ENCODE measurements at regions not wholly inside any gene's neighbourhood (a gene's known extent, or its start where the extent isn't known, plus 50 kb on each side); places are given as distances from the start of the nearest gene placed in this dataset.

DNA sequence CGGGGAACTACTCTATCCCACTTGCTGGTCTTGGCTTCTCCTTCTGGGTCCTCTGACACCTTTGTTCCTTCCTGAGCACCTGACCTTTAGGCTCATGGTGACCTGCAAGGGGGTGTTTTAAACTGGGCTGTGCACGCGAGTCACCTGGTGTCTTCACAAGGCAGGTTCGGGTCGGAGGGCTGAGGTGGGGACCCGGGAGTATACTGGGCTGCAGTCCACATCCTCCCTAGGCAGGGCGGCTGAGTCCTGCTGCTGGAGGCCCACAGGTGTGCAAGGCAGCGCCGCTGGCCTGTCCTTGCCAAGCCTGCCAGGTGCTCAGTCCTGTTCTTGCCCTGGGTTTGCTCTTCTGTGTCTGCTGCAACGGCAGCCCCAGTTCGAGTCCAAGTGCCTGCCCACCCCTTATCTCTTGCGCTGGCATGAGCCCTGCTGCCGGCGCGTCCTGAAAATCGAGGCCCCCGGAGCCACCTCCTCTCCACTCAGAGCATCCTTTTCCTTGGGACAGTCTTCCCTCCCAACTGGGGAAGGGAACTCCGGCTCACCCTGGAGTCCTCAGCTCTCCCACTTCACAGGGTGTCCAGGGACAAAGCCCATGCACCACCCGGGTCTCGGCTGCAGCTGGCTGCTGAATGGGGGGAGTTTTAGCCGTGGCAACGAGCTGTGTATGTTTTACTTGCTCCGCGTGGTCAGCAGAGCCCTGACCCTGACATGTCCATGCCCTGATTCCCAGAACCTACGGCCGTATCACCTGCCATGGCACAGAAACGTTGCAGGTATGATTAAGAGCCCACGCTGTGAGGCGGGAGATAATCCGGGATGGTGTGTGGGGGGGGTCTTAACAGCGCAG is 193.5 kb downstream of the TEX29 start:
- no peak for DNase-seq (ENCODE audit: low read depth in 4 of 4, low spot score in 3 of 4)

DNA sequence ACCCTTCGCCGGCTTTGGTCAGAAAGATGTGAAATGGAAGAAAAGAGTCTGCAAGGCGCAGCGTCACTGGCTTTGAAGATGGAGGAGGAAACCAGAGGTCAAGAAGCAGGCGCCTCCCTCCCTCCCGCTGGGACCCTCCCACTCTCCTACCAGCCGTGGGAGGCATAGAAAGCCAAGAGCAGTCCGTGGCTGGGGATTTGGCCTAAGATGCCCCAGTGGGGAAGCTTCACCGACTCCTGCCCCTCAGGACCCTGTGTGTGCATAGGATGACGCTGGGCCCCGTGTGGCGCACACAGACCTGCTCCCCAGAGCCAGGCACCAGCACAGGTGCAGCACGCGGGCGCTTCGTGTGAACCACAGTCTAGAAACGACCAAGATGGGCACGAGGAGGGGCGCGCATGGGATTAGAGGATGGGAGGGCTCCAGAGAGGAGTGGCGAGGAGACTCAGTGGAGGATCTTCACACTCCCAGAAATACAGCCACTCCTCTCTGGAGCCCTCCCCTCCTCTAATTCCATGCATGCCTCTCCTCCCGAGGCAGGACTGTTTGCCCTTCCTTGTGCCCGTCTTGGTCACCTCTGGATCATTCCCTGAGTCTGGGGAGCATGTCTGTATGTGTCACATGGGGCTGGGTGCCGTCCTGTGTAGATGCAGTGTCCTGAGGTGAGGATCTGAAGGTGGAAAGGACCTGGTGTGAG is 194.3 kb downstream of the TEX29 start:
- DNase-seq (ENCODE audit: low read depth in 4 of 4, low spot score in 3 of 4): no peak

- DNase-seq (ENCODE audit: low read depth in 4 of 4, low spot score in 3 of 4): no peak
Observed at GRCh38 chr13:111515307-111515617, 194.8 kb downstream of the TEX29 start.

GRCh38 chr13:111515635-111516034 is 195.2 kb downstream of the TEX29 start:
- DNase-seq (ENCODE audit: low read depth in 4 of 4, low spot score in 3 of 4): no peak

DNA sequence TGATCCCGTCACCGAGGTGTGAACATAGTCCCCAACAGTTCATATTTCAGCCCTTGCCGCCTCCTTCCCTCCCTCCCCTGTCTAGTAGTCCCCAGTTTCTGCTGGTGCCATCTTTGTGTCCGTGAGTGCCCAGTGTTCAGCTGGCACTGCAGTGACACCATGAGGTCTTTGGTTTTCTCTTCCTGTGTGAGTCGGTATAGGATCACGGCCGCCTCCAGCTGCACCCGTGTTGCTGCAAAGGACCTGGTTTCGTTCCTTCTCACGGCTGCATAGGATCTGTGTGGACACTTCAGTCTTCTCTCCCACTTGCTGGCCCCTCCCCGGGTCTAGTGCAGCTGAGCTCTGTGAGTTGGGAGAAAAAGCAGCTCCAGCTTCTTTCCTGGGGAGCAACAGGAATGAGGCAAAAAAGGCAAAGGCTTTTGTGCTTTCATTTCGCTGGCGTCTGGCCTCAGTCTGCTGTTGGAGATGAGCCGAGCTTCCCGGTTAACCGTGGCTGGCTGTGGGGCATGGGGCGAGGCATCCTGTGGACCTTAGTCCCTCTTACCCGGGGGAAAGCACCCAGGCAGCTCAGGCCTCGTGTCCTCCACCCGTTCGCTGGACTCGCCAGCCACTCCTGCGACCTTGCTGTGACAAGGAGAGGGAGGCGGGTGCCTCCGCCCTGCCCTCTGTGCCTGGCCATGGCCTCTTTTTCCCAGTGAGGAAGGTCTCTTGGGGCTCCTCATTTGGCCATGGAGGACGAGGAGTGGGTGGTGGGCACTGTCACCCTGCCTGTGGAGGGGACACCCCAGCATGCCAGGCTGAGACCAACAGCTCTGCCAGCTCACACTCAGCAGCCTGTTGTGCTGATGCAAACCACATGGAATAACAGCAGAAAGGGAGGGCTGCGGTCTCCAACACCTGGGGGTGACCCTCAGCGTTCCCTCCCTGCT is 196.5 kb downstream of the TEX29 start:
- DNase-seq (ENCODE audit: low read depth in 4 of 4, low spot score in 3 of 4): no peak

- no peak for DNase-seq (ENCODE audit: low read depth in 4 of 4, low spot score in 3 of 4)
Observed at GRCh38 chr13:111517641-111518010, 197.2 kb downstream of the TEX29 start.

GRCh38 chr13:111518161-111518792 is 197.8 kb downstream of the TEX29 start:
- DNase-seq (ENCODE audit: low read depth in 4 of 4, low spot score in 3 of 4): no peak

DNA sequence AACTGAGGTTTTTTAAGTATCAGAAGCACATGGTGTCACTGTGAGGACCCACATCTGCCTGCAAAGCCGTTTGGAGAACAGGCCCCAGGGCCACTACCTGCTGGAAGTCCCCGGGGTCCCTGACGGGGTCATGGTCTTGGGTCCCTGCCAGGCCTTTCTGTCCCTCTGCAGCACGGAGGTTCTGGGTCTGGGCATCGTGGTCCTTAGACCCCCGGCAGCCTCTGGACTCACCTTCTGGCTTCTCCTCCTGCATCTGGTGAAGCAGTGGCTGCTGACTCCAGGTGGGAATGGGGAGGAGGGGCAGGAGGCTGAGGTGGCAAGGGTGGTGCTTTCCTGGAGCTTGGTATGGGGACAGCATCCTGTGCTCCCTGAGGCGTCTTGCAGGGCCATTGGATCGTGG is 198.6 kb downstream of the TEX29 start:
- DNase-seq (ENCODE audit: low read depth in 4 of 4, low spot score in 3 of 4): no peak

DNA sequence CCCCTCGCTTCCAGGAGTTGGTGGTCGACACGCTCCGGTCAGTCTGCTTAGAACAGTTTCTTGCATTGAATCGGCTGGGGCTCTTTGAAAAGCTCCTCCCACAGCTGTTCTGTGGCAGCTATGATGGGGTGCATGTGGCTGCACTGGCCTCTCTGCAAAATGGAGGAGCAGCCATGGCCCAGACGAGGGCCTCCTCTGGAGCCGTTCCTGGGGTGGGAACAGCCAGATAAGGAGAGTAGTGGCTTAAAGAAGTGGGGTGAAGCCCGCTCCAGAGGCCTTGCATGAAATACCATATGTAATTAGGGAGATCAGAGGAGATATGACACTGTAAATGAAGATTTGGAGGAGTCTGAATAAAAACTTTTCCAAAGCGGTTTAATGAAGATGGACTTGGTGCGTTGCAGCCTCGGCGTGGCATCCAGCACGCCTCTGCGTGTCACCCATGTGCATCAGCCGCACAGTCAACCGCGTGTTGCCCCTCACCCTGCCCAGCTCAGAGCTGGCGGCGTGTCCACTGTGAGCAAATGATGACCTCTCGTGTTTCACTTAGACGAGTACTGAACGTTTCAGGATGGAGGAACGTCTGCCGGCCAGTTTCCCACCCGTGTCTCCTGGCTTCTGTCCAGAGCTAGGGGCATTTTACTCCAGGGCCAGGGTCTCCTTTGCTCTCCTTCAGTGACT is 199.2 kb downstream of the TEX29 start:
- no peak for DNase-seq (ENCODE audit: low read depth in 4 of 4, low spot score in 3 of 4)

GRCh38 chr13:111521030-111521429 is 200.6 kb downstream of the TEX29 start:
- DNase-seq (ENCODE audit: low read depth in 4 of 4, low spot score in 3 of 4): no peak

DNA sequence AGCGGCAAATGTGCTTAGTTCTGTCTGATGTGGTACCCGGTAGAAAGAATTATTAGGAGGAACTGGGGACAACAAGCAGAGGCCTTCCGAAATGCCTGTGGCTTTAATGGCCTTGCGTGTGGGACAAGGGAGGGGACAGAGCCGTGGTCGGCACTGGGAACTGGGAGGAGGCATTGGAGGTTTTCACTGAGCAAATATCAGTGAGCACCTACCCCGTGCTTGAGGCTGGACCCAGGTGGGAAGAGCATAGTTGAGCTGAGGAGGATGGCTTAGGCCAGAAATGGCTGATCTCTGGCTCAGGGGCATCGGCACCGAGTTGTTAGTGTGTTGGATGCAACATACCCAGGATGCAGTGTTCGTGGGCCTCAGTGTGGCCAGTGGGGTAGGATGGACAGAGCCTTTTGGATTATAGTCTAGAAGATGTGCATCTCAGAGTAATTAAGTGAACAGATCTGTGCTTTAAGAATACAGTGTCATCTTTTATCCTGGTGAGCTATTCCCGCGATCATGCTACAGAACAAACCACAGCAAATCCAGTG is 201.3 kb downstream of the TEX29 start:
- DNase-seq (ENCODE audit: low read depth in 4 of 4, low spot score in 3 of 4): no peak

- no peak for DNase-seq (ENCODE audit: low read depth in 4 of 4, low spot score in 3 of 4)
Observed at GRCh38 chr13:111525320-111526118, 205.1 kb downstream of the TEX29 start.

GRCh38 chr13:111526922-111527321 is 206.5 kb downstream of the TEX29 start:
- DNase-seq (ENCODE audit: low read depth in 4 of 4, low spot score in 3 of 4): no peak

DNA sequence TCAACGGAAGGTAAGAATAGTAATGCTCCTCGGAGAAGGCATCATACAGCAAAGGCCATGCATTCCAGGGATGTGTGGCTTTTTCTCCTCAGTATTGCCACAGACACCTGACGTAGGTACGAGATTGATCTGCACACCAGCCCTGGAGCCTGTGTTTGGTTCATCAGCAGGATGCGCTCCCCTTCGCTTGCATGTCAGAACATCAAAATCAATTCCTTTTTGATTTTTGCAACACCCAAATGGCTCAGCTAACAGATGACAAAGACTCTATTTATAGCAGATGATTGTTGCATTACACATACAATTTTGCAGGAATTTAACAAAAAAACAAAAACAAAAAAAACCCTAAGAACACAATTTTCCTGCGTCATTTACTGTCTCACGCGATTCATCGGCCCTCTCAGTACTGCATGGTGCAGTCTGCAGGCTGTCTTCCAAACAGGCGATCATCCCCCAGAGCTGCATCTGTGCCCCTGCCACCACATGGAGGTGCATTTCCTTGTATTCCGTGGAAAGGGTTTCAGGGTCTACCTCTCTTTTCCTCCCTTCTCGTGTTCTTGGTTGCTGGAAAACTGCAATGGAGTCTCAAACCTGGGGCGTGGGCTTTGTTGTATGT is 207.3 kb downstream of the TEX29 start:
- no peak for DNase-seq (ENCODE audit: low read depth in 4 of 4, low spot score in 3 of 4)

- no peak for DNase-seq (ENCODE audit: low read depth in 4 of 4, low spot score in 3 of 4)
Observed at GRCh38 chr13:111528513-111528912, 208.1 kb downstream of the TEX29 start.

DNA sequence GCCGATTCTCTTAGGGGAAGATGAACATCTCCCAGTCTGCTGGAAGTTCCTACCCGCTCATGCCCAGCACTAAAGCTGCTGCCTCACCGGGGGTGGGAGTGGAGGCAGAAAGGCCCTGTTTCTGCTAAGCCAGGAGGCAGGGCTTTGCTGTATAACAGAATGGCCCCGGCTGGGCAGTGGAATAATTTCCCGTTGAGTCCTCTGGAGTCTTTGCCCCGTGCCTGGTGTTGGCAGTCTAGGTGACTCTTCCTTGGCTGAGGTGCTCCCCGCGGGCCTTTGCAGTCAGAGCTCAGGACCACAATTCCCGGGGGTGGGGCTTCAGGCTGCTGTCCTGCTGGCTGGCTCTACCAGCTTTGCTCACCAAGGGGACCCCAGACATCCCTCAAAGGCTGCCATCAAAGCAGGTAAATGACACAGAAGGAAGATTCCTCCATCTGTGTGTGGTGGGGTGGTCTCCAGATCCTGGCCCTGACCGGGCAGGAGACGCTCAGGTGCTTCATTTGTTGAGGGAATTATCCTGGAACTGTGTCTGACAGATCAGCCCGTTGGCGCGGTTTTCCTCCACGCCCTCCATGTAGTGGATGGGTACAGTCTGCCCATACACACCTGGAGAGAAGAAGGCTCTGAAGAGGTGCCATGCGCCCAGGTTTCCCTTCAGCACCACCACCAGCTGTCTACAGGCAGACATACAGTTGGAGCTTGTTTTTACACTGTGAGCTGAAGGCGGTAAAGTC is 209.9 kb downstream of the TEX29 start:
- no peak for DNase-seq (ENCODE audit: low read depth in 4 of 4, low spot score in 3 of 4)

DNA sequence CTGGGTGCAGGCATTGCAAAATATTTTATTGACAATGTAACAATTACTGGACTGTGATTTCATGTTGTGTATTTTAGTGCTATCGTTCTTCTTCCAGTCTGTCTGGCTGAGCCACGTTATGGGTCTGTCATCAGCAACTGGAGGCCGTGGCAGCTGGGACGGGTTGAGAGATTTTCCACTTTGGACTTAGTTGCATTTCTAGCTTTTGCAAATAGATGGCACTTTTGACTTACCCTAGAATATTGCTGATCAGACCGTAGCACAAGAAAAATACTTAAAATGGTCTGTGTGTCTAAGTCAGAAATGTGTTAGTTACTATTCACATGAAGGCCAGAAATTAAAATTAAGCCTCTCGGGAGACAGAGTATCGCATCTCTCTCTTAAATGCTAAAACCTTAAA is 211.1 kb downstream of the TEX29 start:
- no peak for DNase-seq (ENCODE audit: low read depth in 4 of 4, low spot score in 3 of 4)

DNA sequence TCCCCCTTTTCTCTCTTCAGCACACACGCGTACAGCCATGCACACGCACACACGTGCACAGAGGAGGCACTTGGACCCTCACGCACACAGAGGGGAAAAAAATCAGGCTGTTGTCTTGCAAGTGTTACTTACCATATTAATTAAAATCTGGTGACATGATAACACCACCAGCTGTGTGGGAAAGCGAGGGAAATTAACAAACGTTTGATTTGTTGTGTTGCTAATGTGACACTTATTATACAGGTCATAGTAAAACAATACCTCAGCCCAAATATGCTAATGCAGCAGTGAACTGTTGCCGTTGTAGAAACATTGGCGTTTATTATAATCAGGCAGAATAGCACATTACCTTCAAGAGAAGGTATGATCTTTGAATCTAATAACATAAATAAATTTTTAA is 211.7 kb downstream of the TEX29 start:
- no peak for DNase-seq (ENCODE audit: low read depth in 4 of 4, low spot score in 3 of 4)
